T-helper 1 cell (primary cell): ENCODE measurements at regions not wholly inside any gene's neighbourhood (a gene's known extent, or its start where the extent isn't known, plus 50 kb on each side); places are given as distances from the start of the nearest gene placed in this dataset.
"Not testable (repeated sequence)": the region's sequence is repeated elsewhere in the genome, so short reads cannot be mapped to it uniquely, and the experiment has no call there.

Experiments
- DNase-seq, 5 donors: peaks; one replicate each; pipeline ENCODE4 v3.0.0-alpha.2; 2012 to 2020

GRCh38 chr17:20387549-20387948, 79.8 kb downstream of the LGALS9B start:
- not testable (repeated sequence) for DNase-seq

- DNase-seq, result peak in 2 of 5 donors; percentile 8 to 17
These were observed 85.7 kb downstream of the LGALS9B start for GRCh38 chr17:20381358-20382300.

DNA sequence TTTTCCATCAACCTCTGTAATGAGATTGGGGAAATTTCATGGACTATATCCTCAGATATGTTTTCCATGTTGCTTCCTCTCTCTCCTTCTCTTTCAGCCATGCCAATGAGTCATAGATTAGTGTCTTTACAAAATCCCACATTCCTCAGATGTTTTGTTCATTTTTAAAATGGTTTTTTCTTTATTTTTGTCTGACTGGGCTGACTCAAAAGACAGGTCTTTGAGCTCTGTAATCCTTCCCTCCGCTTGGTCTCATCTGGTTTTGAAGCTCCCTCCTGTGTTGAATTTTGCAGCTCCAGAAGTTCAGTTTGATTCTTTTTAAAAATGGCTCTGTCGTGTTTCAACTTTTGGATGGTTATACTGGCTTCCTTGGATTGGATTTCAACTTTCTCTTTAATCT, 86.7 kb downstream of the LGALS9B start:
- DNase-seq, result not testable (repeated sequence)

DNA sequence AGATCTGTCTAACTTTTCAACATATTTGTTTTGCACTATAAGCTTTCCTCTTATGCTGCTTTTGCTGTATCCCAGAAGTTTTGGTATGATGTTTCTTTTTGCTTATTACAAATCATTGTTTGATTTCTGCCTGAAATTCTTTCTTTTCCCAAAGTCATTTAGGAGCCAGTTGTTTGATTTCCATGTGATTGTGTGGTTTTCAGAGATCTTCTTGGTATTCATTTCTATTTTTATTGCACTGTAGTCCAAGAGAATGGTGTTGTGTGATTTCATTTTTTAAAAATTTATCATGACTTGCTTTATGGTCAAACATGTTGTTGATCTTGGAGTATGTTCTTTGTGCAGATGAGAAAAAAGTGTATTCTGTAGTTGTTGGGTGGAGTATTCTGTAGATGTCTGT, 88.1 kb downstream of the LGALS9B start:
- DNase-seq, result not testable (repeated sequence)

- DNase-seq, result not testable (repeated sequence)
These were observed 90.7 kb downstream of the LGALS9B start for GRCh38 chr17:20376642-20377041.

- not testable (repeated sequence) for DNase-seq
These were observed 91.6 kb downstream of the LGALS9B start for GRCh38 chr17:20375745-20376144.
